HEK293 (cell line): ENCODE measurements at regions not wholly inside any gene's neighbourhood (a gene's known extent, or its start where the extent isn't known, plus 50 kb on each side); places are given as distances from the start of the nearest gene placed in this dataset.
A peak's percentile ranks its signal among the peaks of the same experiment; 100 is the strongest.

Experiments
- CTCF ChIA-PET: fragments of 350-600 bp; formaldehyde crosslinking; extraction: SDS; loops from one replicate; lab custom pipeline; 2021; ENCODE audit warnings: antibody characterized with exemption; lab: Yijun Ruan, JAX
- POLR2A ChIA-PET: fragments of 300-600 bp; formaldehyde crosslinking; extraction: SDS; loops from one replicate; lab custom pipeline; 2020; ENCODE audit warnings: antibody characterized with exemption, inconsistent platforms; lab: Yijun Ruan, JAX
- H3K27ac ChIP-seq: fragments of 200-500 bp; sonication (Bioruptor generic); 2 replicates; pipeline ENCODE4 v1.5.1; 2014; ENCODE audit warnings: low read depth, low read length, control low read depth, inconsistent platforms; ENCODE audit errors: extremely low read depth
- H3K36me3 ChIP-seq, 2 experiments: fragments of 200-500 bp in 1 of 2; sonication (Bioruptor generic) in 1 of 2; 1 replicate in 1 of 2; 2 replicates in 1 of 2; pipeline ENCODE4 v1.5.1; 2014 to 2017; ENCODE audit warnings: inconsistent platforms in 2 of 2, low read length in 2 of 2; ENCODE audit not compliant: control insufficient read depth in 2 of 2, insufficient read depth in 1 of 2
- H3K4me1 ChIP-seq: fragments of 200-500 bp; sonication (Bioruptor generic); 2 replicates; pipeline ENCODE4 v1.5.1; 2014; ENCODE audit warnings: mild to moderate bottlenecking, low read length, inconsistent platforms; ENCODE audit not compliant: control insufficient read depth, insufficient read depth
- H3K4me3 ChIP-seq: 2 replicates; pipeline ENCODE4 v1.5.1; 2011; ENCODE audit warnings: low read depth, mild to moderate bottlenecking, control low read depth, low read length, moderate library complexity
- H3K9me3 ChIP-seq: fragments of 200-500 bp; sonication (Bioruptor generic); 2 replicates; pipeline ENCODE4 v1.5.1; 2014; ENCODE audit warnings: low read depth, low read length, inconsistent platforms; ENCODE audit not compliant: control insufficient read depth, insufficient read depth
- TCF7L2 ChIP-seq: IDR thresholded peaks from 2 replicates; pipeline ENCODE4 v1.6.1; 2011; ENCODE audit warnings: low read depth, mild to moderate bottlenecking, inconsistent platforms, low read length, moderate library complexity, borderline replicate concordance
- YY1 ChIP-seq: fragments of 450-650 bp; formaldehyde crosslinking; IDR thresholded peaks from 2 replicates; pipeline ENCODE4 v1.5.1; 2018; ENCODE audit warnings: missing biosample characterization, missing genetic modification characterization
- ZBTB17 ChIP-seq: fragments of 450-650 bp; formaldehyde crosslinking; IDR thresholded peaks from 2 replicates; pipeline ENCODE4 v1.5.1; 2016; ENCODE audit warnings: missing biosample characterization, missing genetic modification characterization
- ZBTB20 ChIP-seq: fragments of 450-650 bp; formaldehyde crosslinking; IDR thresholded peaks from 2 replicates; pipeline ENCODE4 v1.5.1; 2016; ENCODE audit warnings: missing biosample characterization, missing genetic modification characterization
- ZNF146 ChIP-seq: fragments of 450-650 bp; formaldehyde crosslinking; IDR thresholded peaks from 2 replicates; pipeline ENCODE4 v1.5.1; 2016; ENCODE audit warnings: missing biosample characterization, missing genetic modification characterization
- ZNF148 ChIP-seq: fragments of 450-650 bp; formaldehyde crosslinking; IDR thresholded peaks from 2 replicates; pipeline ENCODE4 v1.5.0; 2017; ENCODE audit warnings: missing biosample characterization, missing genetic modification characterization, borderline replicate concordance
- ZNF184 ChIP-seq: fragments of 450-650 bp; IDR thresholded peaks from 2 replicates; pipeline ENCODE4 v1.5.1; 2018; ENCODE audit warnings: missing biosample characterization, mild to moderate bottlenecking, missing genetic modification characterization
- ZNF202 ChIP-seq: fragments of 450-650 bp; formaldehyde crosslinking; IDR thresholded peaks from 2 replicates; pipeline ENCODE4 v1.5.1; 2016; ENCODE audit warnings: missing biosample characterization, missing genetic modification characterization, borderline replicate concordance
- ZNF555 ChIP-seq: fragments of 450-650 bp; formaldehyde crosslinking; conservative IDR thresholded peaks from 2 replicates; pipeline ENCODE4 v1.5.1; 2017; ENCODE audit warnings: missing biosample characterization, mild to moderate bottlenecking, missing genetic modification characterization, inconsistent platforms
- ZNF571 ChIP-seq: fragments of 450-650 bp; formaldehyde crosslinking; IDR thresholded peaks from 2 replicates; pipeline ENCODE4 v1.5.0; 2017; ENCODE audit warnings: missing biosample characterization, missing genetic modification characterization
- ZNF580 ChIP-seq: fragments of 450-650 bp; formaldehyde crosslinking; IDR thresholded peaks from 2 replicates; pipeline ENCODE4 v1.5.1; 2016; ENCODE audit warnings: missing biosample characterization, missing genetic modification characterization
- ZNF585B ChIP-seq: fragments of 450-650 bp; formaldehyde crosslinking; IDR thresholded peaks from 2 replicates; pipeline ENCODE4 v1.5.1; 2016; ENCODE audit warnings: missing biosample characterization, missing genetic modification characterization
- ZNF621 ChIP-seq: fragments of 450-650 bp; formaldehyde crosslinking; IDR thresholded peaks from 2 replicates; pipeline ENCODE4 v1.5.1; 2017; ENCODE audit warnings: missing biosample characterization, missing genetic modification characterization
- ZNF623 ChIP-seq: fragments of 450-650 bp; formaldehyde crosslinking; IDR thresholded peaks from 2 replicates; pipeline ENCODE4 v1.5.1; 2016; ENCODE audit warnings: missing biosample characterization, missing genetic modification characterization
- ZNF654 ChIP-seq: fragments of 450-650 bp; formaldehyde crosslinking; IDR thresholded peaks from 2 replicates; pipeline ENCODE4 v1.5.1; 2016; ENCODE audit warnings: low read depth, missing biosample characterization, missing genetic modification characterization
- ZNF660 ChIP-seq: fragments of 450-650 bp; IDR thresholded peaks from 2 replicates; pipeline ENCODE4 v1.5.1; 2018; ENCODE audit warnings: missing biosample characterization, mild to moderate bottlenecking, missing genetic modification characterization
- ZNF837 ChIP-seq: fragments of 450-650 bp; formaldehyde crosslinking; IDR thresholded peaks from 2 replicates; pipeline ENCODE4 v1.5.1; 2016; ENCODE audit warnings: missing biosample characterization, missing genetic modification characterization
- ZSCAN16 ChIP-seq: fragments of 450-650 bp; formaldehyde crosslinking; IDR thresholded peaks from 2 replicates; pipeline ENCODE4 v1.5.1; 2016; ENCODE audit warnings: missing biosample characterization, missing genetic modification characterization
- TF ChIP-seq, protein P1 (sequence below): fragments of 450-650 bp; formaldehyde crosslinking; IDR thresholded peaks from 2 replicates; pipeline ENCODE4 v1.5.1; 2017; ENCODE audit warnings: missing biosample characterization, missing genetic modification characterization
- TF ChIP-seq, protein P2 (sequence below): fragments of 450-650 bp; formaldehyde crosslinking; IDR thresholded peaks from 2 replicates; pipeline ENCODE4 v1.5.1; 2016; ENCODE audit warnings: missing biosample characterization, missing genetic modification characterization
- TF ChIP-seq, protein P3 (sequence below): fragments of 450-650 bp; formaldehyde crosslinking; IDR thresholded peaks from 2 replicates; pipeline ENCODE4 v1.5.1; 2017; ENCODE audit warnings: missing biosample characterization, missing genetic modification characterization
- TF ChIP-seq, protein P4 (sequence below): fragments of 450-650 bp; formaldehyde crosslinking; IDR thresholded peaks from 2 replicates; pipeline ENCODE4 v1.5.1; 2016; ENCODE audit warnings: missing biosample characterization, missing genetic modification characterization
- TF ChIP-seq, protein P5 (sequence below): fragments of 450-650 bp; formaldehyde crosslinking; IDR thresholded peaks from 2 replicates; pipeline ENCODE4 v1.5.1; 2016; ENCODE audit warnings: missing biosample characterization, missing genetic modification characterization

DNA sequence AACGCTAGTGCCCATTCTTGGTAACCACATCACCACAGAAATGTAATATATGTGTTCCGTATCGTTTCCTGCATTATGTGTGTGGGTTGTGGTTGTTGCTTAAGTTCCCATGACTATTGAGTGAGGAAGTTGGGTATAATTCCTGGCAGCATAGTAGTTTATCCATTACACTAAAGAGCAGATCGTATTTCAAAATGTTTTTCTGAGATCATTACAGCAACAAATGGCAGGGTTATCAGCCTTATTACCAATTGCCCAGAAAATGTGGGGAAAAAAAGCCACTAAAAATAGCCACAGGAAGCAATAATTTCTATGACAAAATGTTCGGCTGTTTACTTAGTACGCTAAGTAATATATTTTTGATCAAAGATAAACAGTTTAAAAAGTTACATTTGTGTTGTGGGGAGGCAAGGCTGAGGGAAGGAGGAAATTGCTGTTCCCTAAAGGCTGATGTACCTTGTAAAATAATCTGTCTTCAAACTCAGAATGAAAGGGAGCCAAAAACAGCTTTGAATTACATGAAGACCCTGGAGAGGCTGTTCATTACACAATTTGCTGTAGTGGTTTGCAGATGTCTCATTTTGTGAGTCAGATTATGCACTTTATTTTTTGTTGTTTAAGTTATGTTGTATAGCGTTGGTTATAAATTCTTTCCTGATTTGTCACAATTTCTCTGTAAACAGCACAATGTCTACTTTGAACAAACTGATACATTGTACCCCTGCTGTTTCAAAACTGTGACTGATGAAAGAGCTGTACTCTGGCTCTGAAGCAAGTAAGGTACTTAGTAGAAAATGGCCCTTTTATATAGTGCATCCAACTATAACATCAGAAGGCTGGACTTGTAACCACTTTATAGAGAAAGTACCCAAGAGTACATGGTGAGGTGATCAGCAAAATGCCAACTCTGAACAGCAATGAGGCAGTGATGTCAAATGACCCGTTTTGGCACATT lies 1028.5 kb downstream of the NR2F1-AS1 start (continued):
- no peak for TF ChIP-seq ZNF837 (tag by site-specific recombination)
- TF ChIP-seq ZNF623 = peak; percentile 41; the same call in 1 of the 2 replicates
- no peak; the same call in 1 of the 2 replicates for TF ChIP-seq ZNF585B (tag by site-specific recombination)
- TF ChIP-seq, protein P1, sequence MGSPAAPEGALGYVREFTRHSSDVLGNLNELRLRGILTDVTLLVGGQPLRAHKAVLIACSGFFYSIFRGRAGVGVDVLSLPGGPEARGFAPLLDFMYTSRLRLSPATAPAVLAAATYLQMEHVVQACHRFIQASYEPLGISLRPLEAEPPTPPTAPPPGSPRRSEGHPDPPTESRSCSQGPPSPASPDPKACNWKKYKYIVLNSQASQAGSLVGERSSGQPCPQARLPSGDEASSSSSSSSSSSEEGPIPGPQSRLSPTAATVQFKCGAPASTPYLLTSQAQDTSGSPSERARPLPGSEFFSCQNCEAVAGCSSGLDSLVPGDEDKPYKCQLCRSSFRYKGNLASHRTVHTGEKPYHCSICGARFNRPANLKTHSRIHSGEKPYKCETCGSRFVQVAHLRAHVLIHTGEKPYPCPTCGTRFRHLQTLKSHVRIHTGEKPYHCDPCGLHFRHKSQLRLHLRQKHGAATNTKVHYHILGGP (tag by site-specific recombination) = peak; percentile 94
- 0 out of 2 replicates have a peak, but pooled peaks have one; percentile 12 for TF ChIP-seq ZBTB20 (tag by site-specific recombination)
- TF ChIP-seq ZNF621 (tag by site-specific recombination) = no peak
- TF ChIP-seq ZNF580 = peak; percentile 98
- TF ChIP-seq ZBTB17 (tag by site-specific recombination) = peak; percentile 88
- TF ChIP-seq, protein P2, sequence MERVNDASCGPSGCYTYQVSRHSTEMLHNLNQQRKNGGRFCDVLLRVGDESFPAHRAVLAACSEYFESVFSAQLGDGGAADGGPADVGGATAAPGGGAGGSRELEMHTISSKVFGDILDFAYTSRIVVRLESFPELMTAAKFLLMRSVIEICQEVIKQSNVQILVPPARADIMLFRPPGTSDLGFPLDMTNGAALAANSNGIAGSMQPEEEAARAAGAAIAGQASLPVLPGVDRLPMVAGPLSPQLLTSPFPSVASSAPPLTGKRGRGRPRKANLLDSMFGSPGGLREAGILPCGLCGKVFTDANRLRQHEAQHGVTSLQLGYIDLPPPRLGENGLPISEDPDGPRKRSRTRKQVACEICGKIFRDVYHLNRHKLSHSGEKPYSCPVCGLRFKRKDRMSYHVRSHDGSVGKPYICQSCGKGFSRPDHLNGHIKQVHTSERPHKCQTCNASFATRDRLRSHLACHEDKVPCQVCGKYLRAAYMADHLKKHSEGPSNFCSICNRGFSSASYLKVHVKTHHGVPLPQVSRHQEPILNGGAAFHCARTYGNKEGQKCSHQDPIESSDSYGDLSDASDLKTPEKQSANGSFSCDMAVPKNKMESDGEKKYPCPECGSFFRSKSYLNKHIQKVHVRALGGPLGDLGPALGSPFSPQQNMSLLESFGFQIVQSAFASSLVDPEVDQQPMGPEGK (tag by site-specific recombination) = peak; percentile 91
- TF ChIP-seq, protein P3, sequence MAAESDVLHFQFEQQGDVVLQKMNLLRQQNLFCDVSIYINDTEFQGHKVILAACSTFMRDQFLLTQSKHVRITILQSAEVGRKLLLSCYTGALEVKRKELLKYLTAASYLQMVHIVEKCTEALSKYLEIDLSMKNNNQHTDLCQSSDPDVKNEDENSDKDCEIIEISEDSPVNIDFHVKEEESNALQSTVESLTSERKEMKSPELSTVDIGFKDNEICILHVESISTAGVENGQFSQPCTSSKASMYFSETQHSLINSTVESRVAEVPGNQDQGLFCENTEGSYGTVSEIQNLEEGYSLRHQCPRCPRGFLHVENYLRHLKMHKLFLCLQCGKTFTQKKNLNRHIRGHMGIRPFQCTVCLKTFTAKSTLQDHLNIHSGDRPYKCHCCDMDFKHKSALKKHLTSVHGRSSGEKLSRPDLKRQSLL (tag by site-specific recombination) = no peak
- peak; percentile 18; the same call in 1 of the 2 replicates for TF ChIP-seq ZNF654 (tag by site-specific recombination)
- peak; percentile 71 for TF ChIP-seq ZNF660 (tag by site-specific recombination)
- TF ChIP-seq ZNF555 (tag by site-specific recombination) = no peak
- TF ChIP-seq ZNF146 (tag by site-specific recombination) = peak; percentile 99
- TF ChIP-seq ZNF184 (tag by site-specific recombination) = peak; percentile 85
- no peak for TF ChIP-seq ZNF571
- TF ChIP-seq ZSCAN16 (tag by site-specific recombination) = peak; percentile 25; the same call in 1 of the 2 replicates
- TF ChIP-seq ZNF202 = no peak
- TF ChIP-seq, protein P4, sequence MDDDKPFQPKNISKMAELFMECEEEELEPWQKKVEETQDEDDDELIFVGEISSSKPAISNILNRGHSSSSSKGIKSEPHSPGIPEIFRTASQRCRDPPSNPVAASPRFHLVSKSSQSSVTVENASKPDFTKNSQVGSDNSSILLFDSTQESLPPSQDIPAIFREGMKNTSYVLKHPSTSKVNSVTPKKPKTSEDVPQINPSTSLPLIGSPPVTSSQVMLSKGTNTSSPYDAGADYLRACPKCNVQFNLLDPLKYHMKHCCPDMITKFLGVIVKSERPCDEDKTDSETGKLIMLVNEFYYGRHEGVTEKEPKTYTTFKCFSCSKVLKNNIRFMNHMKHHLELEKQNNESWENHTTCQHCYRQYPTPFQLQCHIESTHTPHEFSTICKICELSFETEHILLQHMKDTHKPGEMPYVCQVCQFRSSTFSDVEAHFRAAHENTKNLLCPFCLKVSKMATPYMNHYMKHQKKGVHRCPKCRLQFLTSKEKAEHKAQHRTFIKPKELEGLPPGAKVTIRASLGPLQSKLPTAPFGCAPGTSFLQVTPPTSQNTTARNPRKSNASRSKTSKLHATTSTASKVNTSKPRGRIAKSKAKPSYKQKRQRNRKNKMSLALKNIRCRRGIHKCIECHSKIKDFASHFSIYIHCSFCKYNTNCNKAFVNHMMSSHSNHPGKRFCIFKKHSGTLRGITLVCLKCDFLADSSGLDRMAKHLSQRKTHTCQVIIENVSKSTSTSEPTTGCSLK (tag by site-specific recombination) = no peak

DNA sequence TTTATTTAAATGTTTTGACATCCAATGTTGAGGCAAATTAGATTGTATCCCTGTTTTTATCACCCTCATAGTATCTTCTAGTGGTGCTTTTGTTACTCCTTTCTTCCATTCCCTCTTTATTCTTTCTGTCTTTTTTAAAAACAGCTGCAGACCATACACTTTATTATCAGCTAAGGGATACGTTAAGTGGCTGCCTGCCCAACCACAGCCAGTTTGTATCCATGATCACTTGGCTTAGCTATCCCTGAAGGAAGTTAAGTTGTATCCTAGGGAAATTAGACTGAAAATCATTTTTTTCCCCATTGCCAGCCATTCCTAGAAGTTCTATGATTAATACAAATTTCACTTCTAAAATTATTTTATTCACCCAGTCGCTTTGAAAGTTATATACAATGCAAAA lies 1032.7 kb downstream of the NR2F1-AS1 start:
- POLR2A ChIA-PET = no interaction called here
- CTCF ChIA-PET = no interaction called here
- Histone ChIP-seq H3K9me3 (no peaks in the 10 kb centered on the region), H3K36me3 (no peaks in the 10 kb centered on the region), H3K4me1 (peaks cover 6% of the 10 kb centered on the region), H3K27ac (no peak overlapping the region), H3K4me3 (no peak overlapping the region)
- TF ChIP-seq ZNF837 (tag by site-specific recombination) (no peak), TCF7L2 (no peak), ZNF148 (no peak), YY1 (no peak)
- TF ChIP-seq, protein P5, sequence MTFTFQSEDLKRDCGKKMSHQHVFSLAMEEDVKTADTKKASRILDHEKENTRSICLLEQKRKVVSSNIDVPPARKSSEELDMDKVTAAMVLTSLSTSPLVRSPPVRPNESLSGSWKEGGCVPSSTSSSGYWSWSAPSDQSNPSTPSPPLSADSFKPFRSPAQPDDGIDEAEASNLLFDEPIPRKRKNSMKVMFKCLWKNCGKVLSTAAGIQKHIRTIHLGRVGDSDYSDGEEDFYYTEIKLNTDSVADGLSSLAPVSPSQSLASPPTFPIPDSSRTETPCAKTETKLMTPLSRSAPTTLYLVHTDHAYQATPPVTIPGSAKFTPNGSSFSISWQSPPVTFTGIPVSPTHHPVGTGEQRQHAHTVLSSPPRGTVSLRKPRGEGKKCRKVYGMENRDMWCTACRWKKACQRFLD (tag by site-specific recombination) = no peak
